ENCODE measurements at regions not wholly inside any gene's neighbourhood (a gene's known extent, or its start where the extent isn't known, plus 50 kb on each side); places are given as distances from the start of the nearest gene placed in this dataset.

DNA sequence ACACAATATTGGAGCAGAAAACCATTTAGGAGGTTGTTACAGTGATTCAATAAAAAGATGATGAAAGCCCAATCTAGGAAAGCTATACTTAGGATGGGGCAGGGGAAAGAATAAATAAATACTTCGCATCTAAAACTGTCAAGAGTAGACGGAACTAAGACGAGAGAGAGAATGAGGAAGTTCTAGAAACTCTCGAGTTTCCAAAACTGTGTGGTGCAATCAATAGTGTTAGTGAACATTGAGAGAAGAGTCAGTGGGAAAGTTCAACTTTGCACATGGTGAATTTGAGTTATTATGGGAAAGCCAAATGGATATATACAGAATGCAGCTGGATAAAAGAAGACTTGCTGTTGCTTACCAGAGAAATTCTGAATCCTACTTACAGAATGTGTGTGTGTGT is 133.8 kb upstream of the MEOX2 start:
- TF ChIP-seq, protein P1, sequence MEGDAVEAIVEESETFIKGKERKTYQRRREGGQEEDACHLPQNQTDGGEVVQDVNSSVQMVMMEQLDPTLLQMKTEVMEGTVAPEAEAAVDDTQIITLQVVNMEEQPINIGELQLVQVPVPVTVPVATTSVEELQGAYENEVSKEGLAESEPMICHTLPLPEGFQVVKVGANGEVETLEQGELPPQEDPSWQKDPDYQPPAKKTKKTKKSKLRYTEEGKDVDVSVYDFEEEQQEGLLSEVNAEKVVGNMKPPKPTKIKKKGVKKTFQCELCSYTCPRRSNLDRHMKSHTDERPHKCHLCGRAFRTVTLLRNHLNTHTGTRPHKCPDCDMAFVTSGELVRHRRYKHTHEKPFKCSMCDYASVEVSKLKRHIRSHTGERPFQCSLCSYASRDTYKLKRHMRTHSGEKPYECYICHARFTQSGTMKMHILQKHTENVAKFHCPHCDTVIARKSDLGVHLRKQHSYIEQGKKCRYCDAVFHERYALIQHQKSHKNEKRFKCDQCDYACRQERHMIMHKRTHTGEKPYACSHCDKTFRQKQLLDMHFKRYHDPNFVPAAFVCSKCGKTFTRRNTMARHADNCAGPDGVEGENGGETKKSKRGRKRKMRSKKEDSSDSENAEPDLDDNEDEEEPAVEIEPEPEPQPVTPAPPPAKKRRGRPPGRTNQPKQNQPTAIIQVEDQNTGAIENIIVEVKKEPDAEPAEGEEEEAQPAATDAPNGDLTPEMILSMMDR (IDR thresholded peaks at IDR 0.05), result no peak
- no peak for TF ChIP-seq EP300 (IDR thresholded peaks at IDR 0.05)
- TF ChIP-seq POLR2A (IDR thresholded peaks at IDR 0.05), result no peak
- TF ChIP-seq POLR2AphosphoS5 (IDR thresholded peaks at IDR 0.05), result no peak
